ENCODE measurements at regions not wholly inside any gene's neighbourhood (a gene's known extent, or its start where the extent isn't known, plus 50 kb on each side); places are given as distances from the start of the nearest gene placed in this dataset.

DNA sequence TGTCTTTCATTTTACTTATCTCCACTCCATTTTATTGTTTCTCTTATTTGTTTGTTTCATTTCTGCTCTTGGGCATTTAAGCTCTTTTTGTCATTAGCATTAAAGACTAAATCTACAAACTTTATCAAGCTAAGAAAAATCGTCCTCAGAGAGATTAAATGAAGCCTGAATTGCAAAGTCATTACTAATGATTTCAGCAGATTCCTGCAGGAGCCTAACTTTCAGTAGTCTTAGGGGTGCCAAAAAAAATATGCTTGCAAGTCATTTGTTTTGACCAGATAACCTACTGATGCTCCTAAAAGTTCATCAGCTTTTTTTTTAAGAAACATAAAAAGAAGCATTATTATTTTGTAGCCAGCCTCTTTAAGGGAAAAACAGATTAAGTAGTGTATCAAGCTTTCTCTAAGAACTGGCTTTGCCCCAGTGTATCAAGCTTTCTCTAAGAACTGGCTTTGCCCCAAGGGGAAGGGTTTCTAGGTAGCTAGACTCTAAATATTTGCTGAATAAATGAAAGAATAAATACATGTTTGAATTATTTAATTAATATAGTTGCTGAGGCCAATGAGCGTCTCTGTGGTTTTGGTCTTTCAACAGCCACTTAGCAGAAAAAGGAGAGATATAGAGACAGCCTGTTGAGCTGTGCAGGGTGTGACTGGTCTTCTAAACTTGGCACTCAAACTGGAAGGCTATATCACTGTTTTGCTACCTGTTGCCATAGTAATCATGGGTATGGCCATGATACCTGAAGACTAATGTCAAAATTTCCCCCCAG, 174.2 kb downstream of the BTC start:
- Histone ChIP-seq H3K4me3 (no peak overlapping the region), H3K27me3 (no peaks in the 10 kb centered on the region), H3K4me1 (no peaks in the 10 kb centered on the region), H3K27ac (no peak overlapping the region), H3K36me3 (no peaks in the 10 kb centered on the region), H3K9me3 (no peaks in the 10 kb centered on the region)
- DNase-seq (ENCODE audit: extremely low spot score in 2 of 2) = no peak
- TF ChIP-seq CTCF (IDR thresholded peaks at IDR 0.05) (no peak), POLR2AphosphoS5 (IDR thresholded peaks at IDR 0.05; ENCODE audit: insufficient read depth in 1 of 2, low read depth in 1 of 2) (no peak), POLR2A (IDR thresholded peaks at IDR 0.05) (no peak)
- intact Hi-C loops (cut with DNase I) = no loop called here

GRCh38 chr4:74621616-74622015, 172.7 kb downstream of the BTC start:
- H3K9me3 ChIP-seq = no peaks in the 10 kb centered on the region
- H3K27me3 ChIP-seq = no peaks in the 10 kb centered on the region
- H3K27ac ChIP-seq = no peak overlapping the region
- H3K36me3 ChIP-seq = no peaks in the 10 kb centered on the region
- DNase-seq (ENCODE audit: extremely low spot score in 2 of 2) = no peak
- no peak for TF ChIP-seq CTCF (IDR thresholded peaks at IDR 0.05)
- no peak overlapping the region for H3K4me3 ChIP-seq
- intact Hi-C loops (cut with DNase I) = no loop called here
- H3K4me1 ChIP-seq = no peaks in the 10 kb centered on the region

DNA sequence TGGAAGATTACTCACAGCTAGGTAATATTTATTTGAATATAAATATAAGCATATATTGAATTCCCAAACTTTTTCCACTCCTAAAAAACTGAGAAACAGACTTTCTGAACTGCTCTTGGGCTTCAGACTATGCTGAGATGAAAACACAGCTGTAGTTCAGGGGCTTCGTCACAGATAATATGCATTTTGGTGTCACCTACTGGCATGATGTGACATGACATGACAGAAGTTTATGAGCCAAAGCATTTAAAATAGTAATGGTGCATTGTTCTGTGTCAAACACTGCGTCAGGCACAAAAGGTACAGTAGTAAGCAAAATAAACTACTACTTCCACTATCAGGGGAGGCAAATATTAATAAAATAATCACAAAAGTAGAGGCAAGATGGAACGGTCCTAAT, 171.3 kb downstream of the BTC start:
- H3K36me3 ChIP-seq = no peaks in the 10 kb centered on the region
- H3K4me3 ChIP-seq = no peak overlapping the region
- H3K9me3 ChIP-seq = no peaks in the 10 kb centered on the region
- H3K4me1 ChIP-seq = no peaks in the 10 kb centered on the region
- H3K27me3 ChIP-seq = no peaks in the 10 kb centered on the region
- intact Hi-C loops (cut with DNase I) = no loop called here
- DNase-seq (ENCODE audit: extremely low spot score in 2 of 2) = no peak
- no peak overlapping the region for H3K27ac ChIP-seq
- no peak for TF ChIP-seq CTCF (IDR thresholded peaks at IDR 0.05)
- no peak for TF ChIP-seq POLR2AphosphoS5 (IDR thresholded peaks at IDR 0.05; ENCODE audit: insufficient read depth in 1 of 2, low read depth in 1 of 2)
- TF ChIP-seq POLR2A (IDR thresholded peaks at IDR 0.05) = no peak

- intact Hi-C loops (cut with DNase I) = no loop called here
- H3K4me1 ChIP-seq = no peaks in the 10 kb centered on the region
- H3K9me3 ChIP-seq = no peaks in the 10 kb centered on the region
- no peak overlapping the region for H3K27ac ChIP-seq
- no peak for DNase-seq (ENCODE audit: extremely low spot score in 2 of 2)
- no peaks in the 10 kb centered on the region for H3K27me3 ChIP-seq
- no peak overlapping the region for H3K4me3 ChIP-seq
- no peaks in the 10 kb centered on the region for H3K36me3 ChIP-seq
- TF ChIP-seq POLR2AphosphoS5 (IDR thresholded peaks at IDR 0.05; ENCODE audit: insufficient read depth in 1 of 2, low read depth in 1 of 2) = no peak
- TF ChIP-seq POLR2A (IDR thresholded peaks at IDR 0.05) = no peak
- no peak for TF ChIP-seq CTCF (IDR thresholded peaks at IDR 0.05)
Measured at GRCh38 chr4:74624351-74625151, 169.8 kb downstream of the BTC start.

DNA sequence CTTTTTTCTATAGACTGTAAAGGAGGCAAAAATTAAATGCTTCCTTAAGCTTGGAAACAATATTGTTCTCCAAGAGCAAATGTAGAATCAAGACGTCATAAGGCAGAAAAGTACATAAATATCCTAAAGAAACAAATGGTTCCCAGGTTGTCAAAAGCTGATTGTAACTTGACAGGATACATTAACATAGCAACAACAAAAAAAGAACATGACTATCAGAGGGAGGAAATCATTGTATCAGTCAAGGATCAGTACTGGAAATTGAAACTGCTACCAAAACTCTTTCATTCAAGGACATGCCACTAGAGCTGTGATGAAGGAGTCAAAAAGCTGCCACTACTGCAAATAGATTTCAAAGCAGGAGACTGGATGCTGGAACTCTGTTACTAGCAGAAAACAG, 168.3 kb downstream of the BTC start:
- H3K36me3 ChIP-seq = no peaks in the 10 kb centered on the region
- no peaks in the 10 kb centered on the region for H3K27me3 ChIP-seq
- no peak for DNase-seq (ENCODE audit: extremely low spot score in 2 of 2)
- no peak overlapping the region for H3K4me3 ChIP-seq
- no peak for TF ChIP-seq CTCF (IDR thresholded peaks at IDR 0.05)
- TF ChIP-seq POLR2A (IDR thresholded peaks at IDR 0.05) = no peak
- no peak for TF ChIP-seq POLR2AphosphoS5 (IDR thresholded peaks at IDR 0.05; ENCODE audit: insufficient read depth in 1 of 2, low read depth in 1 of 2)
- H3K4me1 ChIP-seq = no peaks in the 10 kb centered on the region
- H3K27ac ChIP-seq = no peak overlapping the region
- no peaks in the 10 kb centered on the region for H3K9me3 ChIP-seq
- intact Hi-C loops (cut with DNase I) = no loop called here
